ENCODE measurements at regions not wholly inside any gene's neighbourhood (a gene's known extent, or its start where the extent isn't known, plus 50 kb on each side); places are given as distances from the start of the nearest gene placed in this dataset.

DNA sequence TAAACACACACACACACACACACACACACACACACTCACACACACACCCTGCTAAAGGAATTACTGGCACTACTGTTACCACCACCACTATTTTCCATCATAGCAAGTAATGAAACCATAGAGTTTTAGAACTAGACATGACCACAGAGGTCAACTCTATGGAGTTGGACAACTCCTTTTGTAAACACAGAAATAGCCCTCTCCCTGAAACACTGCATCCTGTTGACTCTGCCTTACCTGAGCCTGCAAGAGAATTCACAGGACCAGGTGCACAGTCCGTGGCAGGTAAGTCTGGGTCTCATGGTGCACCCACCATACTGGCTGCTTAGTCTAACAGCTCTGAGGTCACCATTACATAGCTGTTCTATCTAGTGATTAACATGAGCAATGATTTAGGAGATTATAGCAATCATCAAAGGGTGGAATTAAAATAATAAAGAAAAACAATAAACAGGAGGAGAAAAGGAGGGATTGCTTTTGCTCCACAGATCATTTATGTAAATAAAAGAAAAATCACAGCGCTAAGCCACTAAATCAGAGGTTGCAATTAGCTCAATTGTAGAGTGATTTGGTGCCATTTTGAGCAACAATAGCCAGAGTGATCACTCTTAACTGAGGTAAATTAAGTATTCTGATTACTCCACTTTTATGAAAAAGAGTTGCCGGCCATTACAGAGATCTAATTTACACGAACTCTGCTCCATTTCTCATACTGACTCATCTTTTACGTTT, 340.0 kb upstream of the RASGEF1B start (continued):
- TF ChIP-seq, protein P1, sequence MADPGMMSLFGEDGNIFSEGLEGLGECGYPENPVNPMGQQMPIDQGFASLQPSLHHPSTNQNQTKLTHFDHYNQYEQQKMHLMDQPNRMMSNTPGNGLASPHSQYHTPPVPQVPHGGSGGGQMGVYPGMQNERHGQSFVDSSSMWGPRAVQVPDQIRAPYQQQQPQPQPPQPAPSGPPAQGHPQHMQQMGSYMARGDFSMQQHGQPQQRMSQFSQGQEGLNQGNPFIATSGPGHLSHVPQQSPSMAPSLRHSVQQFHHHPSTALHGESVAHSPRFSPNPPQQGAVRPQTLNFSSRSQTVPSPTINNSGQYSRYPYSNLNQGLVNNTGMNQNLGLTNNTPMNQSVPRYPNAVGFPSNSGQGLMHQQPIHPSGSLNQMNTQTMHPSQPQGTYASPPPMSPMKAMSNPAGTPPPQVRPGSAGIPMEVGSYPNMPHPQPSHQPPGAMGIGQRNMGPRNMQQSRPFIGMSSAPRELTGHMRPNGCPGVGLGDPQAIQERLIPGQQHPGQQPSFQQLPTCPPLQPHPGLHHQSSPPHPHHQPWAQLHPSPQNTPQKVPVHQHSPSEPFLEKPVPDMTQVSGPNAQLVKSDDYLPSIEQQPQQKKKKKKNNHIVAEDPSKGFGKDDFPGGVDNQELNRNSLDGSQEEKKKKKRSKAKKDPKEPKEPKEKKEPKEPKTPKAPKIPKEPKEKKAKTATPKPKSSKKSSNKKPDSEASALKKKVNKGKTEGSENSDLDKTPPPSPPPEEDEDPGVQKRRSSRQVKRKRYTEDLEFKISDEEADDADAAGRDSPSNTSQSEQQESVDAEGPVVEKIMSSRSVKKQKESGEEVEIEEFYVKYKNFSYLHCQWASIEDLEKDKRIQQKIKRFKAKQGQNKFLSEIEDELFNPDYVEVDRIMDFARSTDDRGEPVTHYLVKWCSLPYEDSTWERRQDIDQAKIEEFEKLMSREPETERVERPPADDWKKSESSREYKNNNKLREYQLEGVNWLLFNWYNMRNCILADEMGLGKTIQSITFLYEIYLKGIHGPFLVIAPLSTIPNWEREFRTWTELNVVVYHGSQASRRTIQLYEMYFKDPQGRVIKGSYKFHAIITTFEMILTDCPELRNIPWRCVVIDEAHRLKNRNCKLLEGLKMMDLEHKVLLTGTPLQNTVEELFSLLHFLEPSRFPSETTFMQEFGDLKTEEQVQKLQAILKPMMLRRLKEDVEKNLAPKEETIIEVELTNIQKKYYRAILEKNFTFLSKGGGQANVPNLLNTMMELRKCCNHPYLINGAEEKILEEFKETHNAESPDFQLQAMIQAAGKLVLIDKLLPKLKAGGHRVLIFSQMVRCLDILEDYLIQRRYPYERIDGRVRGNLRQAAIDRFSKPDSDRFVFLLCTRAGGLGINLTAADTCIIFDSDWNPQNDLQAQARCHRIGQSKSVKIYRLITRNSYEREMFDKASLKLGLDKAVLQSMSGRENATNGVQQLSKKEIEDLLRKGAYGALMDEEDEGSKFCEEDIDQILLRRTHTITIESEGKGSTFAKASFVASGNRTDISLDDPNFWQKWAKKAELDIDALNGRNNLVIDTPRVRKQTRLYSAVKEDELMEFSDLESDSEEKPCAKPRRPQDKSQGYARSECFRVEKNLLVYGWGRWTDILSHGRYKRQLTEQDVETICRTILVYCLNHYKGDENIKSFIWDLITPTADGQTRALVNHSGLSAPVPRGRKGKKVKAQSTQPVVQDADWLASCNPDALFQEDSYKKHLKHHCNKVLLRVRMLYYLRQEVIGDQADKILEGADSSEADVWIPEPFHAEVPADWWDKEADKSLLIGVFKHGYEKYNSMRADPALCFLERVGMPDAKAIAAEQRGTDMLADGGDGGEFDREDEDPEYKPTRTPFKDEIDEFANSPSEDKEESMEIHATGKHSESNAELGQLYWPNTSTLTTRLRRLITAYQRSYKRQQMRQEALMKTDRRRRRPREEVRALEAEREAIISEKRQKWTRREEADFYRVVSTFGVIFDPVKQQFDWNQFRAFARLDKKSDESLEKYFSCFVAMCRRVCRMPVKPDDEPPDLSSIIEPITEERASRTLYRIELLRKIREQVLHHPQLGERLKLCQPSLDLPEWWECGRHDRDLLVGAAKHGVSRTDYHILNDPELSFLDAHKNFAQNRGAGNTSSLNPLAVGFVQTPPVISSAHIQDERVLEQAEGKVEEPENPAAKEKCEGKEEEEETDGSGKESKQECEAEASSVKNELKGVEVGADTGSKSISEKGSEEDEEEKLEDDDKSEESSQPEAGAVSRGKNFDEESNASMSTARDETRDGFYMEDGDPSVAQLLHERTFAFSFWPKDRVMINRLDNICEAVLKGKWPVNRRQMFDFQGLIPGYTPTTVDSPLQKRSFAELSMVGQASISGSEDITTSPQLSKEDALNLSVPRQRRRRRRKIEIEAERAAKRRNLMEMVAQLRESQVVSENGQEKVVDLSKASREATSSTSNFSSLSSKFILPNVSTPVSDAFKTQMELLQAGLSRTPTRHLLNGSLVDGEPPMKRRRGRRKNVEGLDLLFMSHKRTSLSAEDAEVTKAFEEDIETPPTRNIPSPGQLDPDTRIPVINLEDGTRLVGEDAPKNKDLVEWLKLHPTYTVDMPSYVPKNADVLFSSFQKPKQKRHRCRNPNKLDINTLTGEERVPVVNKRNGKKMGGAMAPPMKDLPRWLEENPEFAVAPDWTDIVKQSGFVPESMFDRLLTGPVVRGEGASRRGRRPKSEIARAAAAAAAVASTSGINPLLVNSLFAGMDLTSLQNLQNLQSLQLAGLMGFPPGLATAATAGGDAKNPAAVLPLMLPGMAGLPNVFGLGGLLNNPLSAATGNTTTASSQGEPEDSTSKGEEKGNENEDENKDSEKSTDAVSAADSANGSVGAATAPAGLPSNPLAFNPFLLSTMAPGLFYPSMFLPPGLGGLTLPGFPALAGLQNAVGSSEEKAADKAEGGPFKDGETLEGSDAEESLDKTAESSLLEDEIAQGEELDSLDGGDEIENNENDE (IDR thresholded peaks at IDR 0.05; ENCODE audit: insufficient replicate concordance, low read length), result no peak
- TF ChIP-seq ATF2 (IDR thresholded peaks at IDR 0.05; ENCODE audit: low read length) (no peak), ASH2L (IDR thresholded peaks at IDR 0.05; ENCODE audit: low read length) (no peak), GABPA (IDR thresholded peaks at IDR 0.05; ENCODE audit: borderline replicate concordance, insufficient read depth, low read length) (no peak), CHD1 (IDR thresholded peaks at IDR 0.05; ENCODE audit: low read depth, low read length) (no peak), BACH1 (IDR thresholded peaks at IDR 0.05; ENCODE audit: low read length) (no peak), SIRT6 (IDR thresholded peaks at IDR 0.05; ENCODE audit: low read length) (no peak), RNF2 (IDR thresholded peaks at IDR 0.05; ENCODE audit: borderline replicate concordance, low read depth, low read length, missing control alignments, poor library complexity, severe bottlenecking) (no peak), SP1 (IDR thresholded peaks at IDR 0.05; ENCODE audit: low read depth, low read length) (no peak), CREB1 (IDR thresholded peaks at IDR 0.05) (no peak)

Data from H1 (cell line).